Gastroesophageal sphincter (tissue), 3 donors: ENCODE measurements at regions not wholly inside any gene's neighbourhood (a gene's known extent, or its start where the extent isn't known, plus 50 kb on each side); places are given as distances from the start of the nearest gene placed in this dataset.

ENCODE experiments used
- POLR2A ChIP-seq, 2 donors: fragments of 450-650 bp; IDR thresholded peaks; one replicate each; pipeline ENCODE4 v1.6.1; 2017; ENCODE audit warnings: antibody characterized with exemption in 2 of 2, mild to moderate bottlenecking in 2 of 2, moderate library complexity in 1 of 2
- POLR2AphosphoS5 ChIP-seq: sonication (generic); formaldehyde crosslinking; IDR thresholded peaks from one replicate; pipeline ENCODE4 v1.6.1; 2017; ENCODE audit warnings: antibody characterized with exemption
- TF ChIP-seq, protein P1 (sequence below), 4 experiments: fragments of 200-600 bp in 2 of 4; fragments of 450-650 bp in 2 of 4; sonication (generic) in 1 of 4; IDR thresholded peaks; one replicate each; pipeline ENCODE4 v1.5.1; 2017 to 2019; ENCODE audit warnings: antibody characterized with exemption in 4 of 4, mild to moderate bottlenecking in 2 of 4, moderate library complexity in 2 of 4

DNA sequence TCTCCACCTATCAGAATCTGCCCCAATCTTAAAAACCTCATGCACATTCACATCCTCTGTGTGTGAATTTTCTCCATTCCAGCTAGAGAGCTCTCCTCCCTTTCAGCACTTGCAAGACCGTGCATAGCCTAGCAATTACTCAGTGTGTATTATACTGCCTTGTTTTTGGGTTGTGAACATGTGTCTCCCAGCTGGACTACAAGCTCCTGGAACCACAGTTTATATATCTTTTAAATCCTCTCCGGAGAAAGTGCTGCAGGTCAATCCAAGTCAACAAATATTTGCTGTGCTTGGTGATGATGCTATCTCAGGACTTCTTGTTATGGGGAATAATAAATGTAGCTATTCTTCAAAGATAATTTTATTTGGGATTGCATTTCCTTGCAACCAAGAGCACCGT is 58.2 kb upstream of the MEX3C start:
- TF ChIP-seq POLR2AphosphoS5, result no peak
- no peak for TF ChIP-seq POLR2A (IDR thresholded peaks at IDR 0.05)
- TF ChIP-seq, protein P1, sequence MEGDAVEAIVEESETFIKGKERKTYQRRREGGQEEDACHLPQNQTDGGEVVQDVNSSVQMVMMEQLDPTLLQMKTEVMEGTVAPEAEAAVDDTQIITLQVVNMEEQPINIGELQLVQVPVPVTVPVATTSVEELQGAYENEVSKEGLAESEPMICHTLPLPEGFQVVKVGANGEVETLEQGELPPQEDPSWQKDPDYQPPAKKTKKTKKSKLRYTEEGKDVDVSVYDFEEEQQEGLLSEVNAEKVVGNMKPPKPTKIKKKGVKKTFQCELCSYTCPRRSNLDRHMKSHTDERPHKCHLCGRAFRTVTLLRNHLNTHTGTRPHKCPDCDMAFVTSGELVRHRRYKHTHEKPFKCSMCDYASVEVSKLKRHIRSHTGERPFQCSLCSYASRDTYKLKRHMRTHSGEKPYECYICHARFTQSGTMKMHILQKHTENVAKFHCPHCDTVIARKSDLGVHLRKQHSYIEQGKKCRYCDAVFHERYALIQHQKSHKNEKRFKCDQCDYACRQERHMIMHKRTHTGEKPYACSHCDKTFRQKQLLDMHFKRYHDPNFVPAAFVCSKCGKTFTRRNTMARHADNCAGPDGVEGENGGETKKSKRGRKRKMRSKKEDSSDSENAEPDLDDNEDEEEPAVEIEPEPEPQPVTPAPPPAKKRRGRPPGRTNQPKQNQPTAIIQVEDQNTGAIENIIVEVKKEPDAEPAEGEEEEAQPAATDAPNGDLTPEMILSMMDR (IDR thresholded peaks at IDR 0.05), result no peak
